ENCODE measurements at regions not wholly inside any gene's neighbourhood (a gene's known extent, or its start where the extent isn't known, plus 50 kb on each side); places are given as distances from the start of the nearest gene placed in this dataset.

DNA sequence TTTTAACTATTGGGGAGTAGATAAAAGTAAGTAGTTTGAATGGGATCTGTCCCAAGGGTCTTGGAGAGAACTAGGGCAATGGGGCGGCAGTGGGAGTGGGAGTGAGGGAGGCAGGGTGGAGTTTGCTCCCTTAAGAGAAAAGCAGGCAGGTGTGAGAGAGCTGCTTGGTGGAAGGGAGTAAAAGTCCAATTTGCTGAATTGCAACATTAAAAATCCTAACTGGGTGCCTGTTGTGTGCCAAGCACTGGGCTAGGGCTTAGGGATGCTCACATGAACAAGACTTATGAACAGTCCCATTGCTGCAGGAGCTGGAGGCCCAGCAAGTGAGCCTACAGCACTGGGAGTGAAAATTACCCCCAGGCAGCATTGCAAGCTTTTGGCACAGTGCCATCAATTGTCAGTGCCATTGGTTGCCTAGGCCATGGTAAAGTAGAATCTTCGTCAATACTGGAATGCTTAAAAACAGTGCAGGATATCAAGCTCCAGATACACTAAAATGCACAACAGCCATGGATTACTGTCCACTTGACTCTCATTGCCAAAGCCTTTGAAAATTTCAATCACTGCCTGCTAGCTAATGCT lies 277.7 kb upstream of the JARID2 start:
- TF ChIP-seq, protein P1, sequence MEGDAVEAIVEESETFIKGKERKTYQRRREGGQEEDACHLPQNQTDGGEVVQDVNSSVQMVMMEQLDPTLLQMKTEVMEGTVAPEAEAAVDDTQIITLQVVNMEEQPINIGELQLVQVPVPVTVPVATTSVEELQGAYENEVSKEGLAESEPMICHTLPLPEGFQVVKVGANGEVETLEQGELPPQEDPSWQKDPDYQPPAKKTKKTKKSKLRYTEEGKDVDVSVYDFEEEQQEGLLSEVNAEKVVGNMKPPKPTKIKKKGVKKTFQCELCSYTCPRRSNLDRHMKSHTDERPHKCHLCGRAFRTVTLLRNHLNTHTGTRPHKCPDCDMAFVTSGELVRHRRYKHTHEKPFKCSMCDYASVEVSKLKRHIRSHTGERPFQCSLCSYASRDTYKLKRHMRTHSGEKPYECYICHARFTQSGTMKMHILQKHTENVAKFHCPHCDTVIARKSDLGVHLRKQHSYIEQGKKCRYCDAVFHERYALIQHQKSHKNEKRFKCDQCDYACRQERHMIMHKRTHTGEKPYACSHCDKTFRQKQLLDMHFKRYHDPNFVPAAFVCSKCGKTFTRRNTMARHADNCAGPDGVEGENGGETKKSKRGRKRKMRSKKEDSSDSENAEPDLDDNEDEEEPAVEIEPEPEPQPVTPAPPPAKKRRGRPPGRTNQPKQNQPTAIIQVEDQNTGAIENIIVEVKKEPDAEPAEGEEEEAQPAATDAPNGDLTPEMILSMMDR (IDR thresholded peaks at IDR 0.05; ENCODE audit: insufficient read depth in 1 of 2, low read depth in 1 of 2, low read length in 1 of 2, severe bottlenecking in 1 of 2, unreplicated experiment in 1 of 2): no peak
- no peaks in the 10 kb centered on the region for H3K9me3 Mint-ChIP-seq (ENCODE audit: unreplicated experiment)
- H3K36me3 Mint-ChIP-seq (ENCODE audit: insufficient read depth, unreplicated experiment): no peaks in the 10 kb centered on the region
- no peak overlapping the region for H3K27ac Mint-ChIP-seq (ENCODE audit: unreplicated experiment)
- Histone ChIP-seq H3K4me1 (no peaks in the 10 kb centered on the region), H3K9me3 (no peaks in the 10 kb centered on the region), H3K27me3 (replicated peaks; ENCODE audit: control insufficient read depth, insufficient read depth, low read length) (no peaks in the 10 kb centered on the region), H3K36me3 (ENCODE audit: control insufficient read depth, insufficient read depth, low read length) (no peaks in the 10 kb centered on the region), H3K4me3 (ENCODE audit: low read depth, low read length) (no peak overlapping the region)
- no peaks in the 10 kb centered on the region for H3K4me1 Mint-ChIP-seq (ENCODE audit: low read depth, unreplicated experiment)
- no peaks in the 10 kb centered on the region for H3K27me3 Mint-ChIP-seq (ENCODE audit: insufficient read depth, unreplicated experiment)
- POLR2A ChIA-PET: no interaction called here
- BruUV-seq (replicated peaks): no TSS peak
- intact Hi-C loops (cut with micrococcal nuclease; ENCODE audit: unreplicated experiment): no loop called here
- CTCF ChIA-PET: interaction anchor here (0.5 kb wide), 1 partner anchor 12 kb away, joined by 3 read pairs; no protein-coding TSS in a partner anchor
- no peak overlapping the region for H3K4me3 Mint-ChIP-seq (ENCODE audit: unreplicated experiment)
- DNase-seq: no peak

DNA sequence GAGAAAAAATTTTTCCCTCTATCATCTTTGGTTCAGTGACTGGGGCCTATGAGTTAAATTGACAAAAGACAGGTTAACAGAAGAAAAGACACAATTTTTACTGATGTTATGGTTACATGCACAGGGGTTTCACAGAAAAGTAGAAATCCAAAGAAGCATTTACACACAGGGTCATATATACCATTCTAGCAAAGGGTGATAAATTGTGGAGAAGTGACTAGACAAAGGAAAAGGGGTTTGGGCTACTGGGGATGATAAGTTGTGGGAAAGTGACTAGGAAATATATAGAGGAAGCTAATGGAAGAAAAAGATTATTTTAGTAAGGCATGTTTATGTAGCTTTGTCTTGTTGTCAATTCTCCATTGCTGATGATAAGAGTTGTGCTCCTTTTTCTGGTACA lies 276.7 kb upstream of the JARID2 start:
- no peaks in the 10 kb centered on the region for H3K9me3 ChIP-seq
- intact Hi-C loops (cut with micrococcal nuclease; ENCODE audit: unreplicated experiment): no loop called here
- Mint-ChIP-seq H3K4me3 (ENCODE audit: unreplicated experiment) (no peak overlapping the region), H3K27ac (ENCODE audit: unreplicated experiment) (no peak overlapping the region), H3K9me3 (ENCODE audit: unreplicated experiment) (no peaks in the 10 kb centered on the region), H3K36me3 (ENCODE audit: insufficient read depth, unreplicated experiment) (no peaks in the 10 kb centered on the region), H3K27me3 (ENCODE audit: insufficient read depth, unreplicated experiment) (no peaks in the 10 kb centered on the region), H3K4me1 (ENCODE audit: low read depth, unreplicated experiment) (no peaks in the 10 kb centered on the region)
- H3K27me3 ChIP-seq (replicated peaks; ENCODE audit: control insufficient read depth, insufficient read depth, low read length): no peaks in the 10 kb centered on the region
- TF ChIP-seq, protein P1 (IDR thresholded peaks at IDR 0.05; ENCODE audit: insufficient read depth in 1 of 2, low read depth in 1 of 2, low read length in 1 of 2, severe bottlenecking in 1 of 2, unreplicated experiment in 1 of 2): no peak
- DNase-seq: no peak
- CTCF ChIA-PET: no interaction called here
- no peak overlapping the region for H3K4me3 ChIP-seq (ENCODE audit: low read depth, low read length)
- no peaks in the 10 kb centered on the region for H3K4me1 ChIP-seq
- BruUV-seq (replicated peaks): no TSS peak
- POLR2A ChIA-PET: no interaction called here
- no peaks in the 10 kb centered on the region for H3K36me3 ChIP-seq (ENCODE audit: control insufficient read depth, insufficient read depth, low read length)

GRCh38 chr6:14972379-14973067 lies 273.3 kb upstream of the JARID2 start:
- Mint-ChIP-seq H3K27ac (ENCODE audit: unreplicated experiment) (no peak overlapping the region), H3K27me3 (ENCODE audit: insufficient read depth, unreplicated experiment) (no peaks in the 10 kb centered on the region), H3K36me3 (ENCODE audit: insufficient read depth, unreplicated experiment) (no peaks in the 10 kb centered on the region), H3K9me3 (ENCODE audit: unreplicated experiment) (no peaks in the 10 kb centered on the region), H3K4me1 (ENCODE audit: low read depth, unreplicated experiment) (peaks cover 8% of the 10 kb centered on the region), H3K4me3 (ENCODE audit: unreplicated experiment) (no peak overlapping the region)
- Histone ChIP-seq H3K27me3 (replicated peaks; ENCODE audit: control insufficient read depth, insufficient read depth, low read length) (no peaks in the 10 kb centered on the region), H3K4me1 (0 out of 2 replicates have a peak, but pooled peaks cover 2% of the 10 kb centered on the region), H3K36me3 (ENCODE audit: control insufficient read depth, insufficient read depth, low read length) (no peaks in the 10 kb centered on the region), H3K4me3 (ENCODE audit: low read depth, low read length) (no peak overlapping the region), H3K9me3 (no peaks in the 10 kb centered on the region)
- TF ChIP-seq, protein P1 (IDR thresholded peaks at IDR 0.05; ENCODE audit: insufficient read depth in 1 of 2, low read depth in 1 of 2, low read length in 1 of 2, severe bottlenecking in 1 of 2, unreplicated experiment in 1 of 2): no peak
- POLR2A ChIA-PET: no interaction called here
- intact Hi-C loops (cut with micrococcal nuclease; ENCODE audit: unreplicated experiment): no loop called here
- DNase-seq: no peak
- CTCF ChIA-PET: no interaction called here
- BruUV-seq (replicated peaks): no TSS peak

All from Caco-2 (cell line).